ENCODE measurements at regions not wholly inside any gene's neighbourhood (a gene's known extent, or its start where the extent isn't known, plus 50 kb on each side); places are given as distances from the start of the nearest gene placed in this dataset.

- no peak for TF ChIP-seq CTCF (IDR thresholded peaks at IDR 0.05; ENCODE audit: low read depth, low read length)
- H3K4me3 ChIP-seq (replicated peaks in 1 of 2; ENCODE audit: low read depth in 2 of 2, low read length in 2 of 2) = no peak overlapping the region
- DNase-seq (ENCODE audit: low read depth in 2 of 2) = no peak
These were observed 483.9 kb downstream of the FOXO1 start for GRCh38 chr13:40182591-40182990.

- no peak for TF ChIP-seq CTCF (IDR thresholded peaks at IDR 0.05; ENCODE audit: low read depth, low read length)
- H3K4me3 ChIP-seq (replicated peaks in 1 of 2; ENCODE audit: low read depth in 2 of 2, low read length in 2 of 2) = no peak overlapping the region
- DNase-seq (ENCODE audit: low read depth in 2 of 2) = no peak
These were observed 481.0 kb downstream of the FOXO1 start for GRCh38 chr13:40185414-40185813.

GRCh38 chr13:40186041-40186440 is 480.4 kb downstream of the FOXO1 start:
- DNase-seq (ENCODE audit: low read depth in 2 of 2) = no peak
- no peak overlapping the region for H3K4me3 ChIP-seq (replicated peaks in 1 of 2; ENCODE audit: low read depth in 2 of 2, low read length in 2 of 2)
- TF ChIP-seq CTCF (IDR thresholded peaks at IDR 0.05; ENCODE audit: low read depth, low read length) = no peak

GRCh38 chr13:40186626-40187323 is 479.7 kb downstream of the FOXO1 start:
- DNase-seq (ENCODE audit: low read depth in 2 of 2) = no peak
- TF ChIP-seq CTCF (IDR thresholded peaks at IDR 0.05; ENCODE audit: low read depth, low read length) = no peak
- H3K4me3 ChIP-seq (replicated peaks in 1 of 2; ENCODE audit: low read depth in 2 of 2, low read length in 2 of 2) = no peak overlapping the region

- no peak for DNase-seq (ENCODE audit: low read depth in 2 of 2)
- no peak overlapping the region for H3K4me3 ChIP-seq (replicated peaks in 1 of 2; ENCODE audit: low read depth in 2 of 2, low read length in 2 of 2)
- TF ChIP-seq CTCF (IDR thresholded peaks at IDR 0.05; ENCODE audit: low read depth, low read length) = no peak
These were observed 479.1 kb downstream of the FOXO1 start for GRCh38 chr13:40187324-40187795.

GRCh38 chr13:40187841-40188591 is 478.4 kb downstream of the FOXO1 start:
- TF ChIP-seq CTCF (IDR thresholded peaks at IDR 0.05; ENCODE audit: low read depth, low read length) = no peak
- DNase-seq (ENCODE audit: low read depth in 2 of 2) = no peak

More at GRCh38 chr13:40187841-40188591, 478.4 kb downstream of the FOXO1 start:
- H3K4me3 ChIP-seq (replicated peaks in 1 of 2; ENCODE audit: low read depth in 2 of 2, low read length in 2 of 2) = no peak overlapping the region

Data from cardiac fibroblast (primary cell).